K562 (cell line): ENCODE measurements at regions not wholly inside any gene's neighbourhood (a gene's known extent, or its start where the extent isn't known, plus 50 kb on each side); places are given as distances from the start of the nearest gene placed in this dataset.

Experiments
- ATAC-seq: fragments of 200-7000 bp; cut with Tn5 transposase; 3 replicates; pipeline ENCODE4 v1.9.1; 2020; ENCODE audit warnings: moderate library complexity
- BruUV-seq: library from RNA; stranded (reverse); fragments of 400-500 nt; replicated peaks from 2 replicates; lab custom pipeline; 2021; lab: Mats Ljungman, UMichigan
- CTCF ChIA-PET: fragments of 300-600 bp; formaldehyde crosslinking; extraction: SDS; loops from one replicate; lab custom pipeline; 2021; ENCODE audit warnings: low intra/inter-chr PET ratio; lab: Yijun Ruan, JAX
- POLR2A ChIA-PET: fragments of 300-600, 350-650 bp; sonication (Branson Sonifier 250); formaldehyde crosslinking; extraction: SDS; loops from one replicate; lab custom pipeline; 2021; ENCODE audit warnings: antibody characterized with exemption, inconsistent platforms; lab: Yijun Ruan, JAX
- DNase-seq, 4 experiments: peaks; one replicate each; pipeline versions ENCODE4 v3.0.0 to v3.0.0-alpha.2; 2011 to 2018; ENCODE audit warnings: low spot score in 3 of 4, mixed read lengths in 3 of 4; ENCODE audit errors: extremely low read depth in 1 of 4
- FAIRE-seq: peaks from 2 replicates; lab custom pipeline; 2011; peaks lifted over from hg19 to GRCh38; lab: Jason Lieb, UNC
- H2AFZ ChIP-seq: 2 replicates; pipeline ENCODE4 v1.6.0; 2011; ENCODE audit warnings: low read depth, low read length, control low read depth, inconsistent platforms
- H3K27ac ChIP-seq: fragments of 200-600 bp; 3 replicates; pipeline ENCODE4 v1.8.0; 2011; ENCODE audit warnings: low read depth, mild to moderate bottlenecking, control low read depth, inconsistent platforms, low read length, moderate library complexity, mixed read lengths; ENCODE audit errors: extremely low read depth
- H3K27me3 ChIP-seq, 2 experiments: fragments of 300-600 bp in 1 of 2; 2 replicates in 1 of 2; 3 replicates in 1 of 2; pipeline versions ENCODE4 v1.6.0 to v1.8.0; 2011; ENCODE audit warnings: inconsistent platforms in 2 of 2, low read length in 2 of 2, mild to moderate bottlenecking in 1 of 2, mixed read lengths in 1 of 2, moderate library complexity in 1 of 2; ENCODE audit not compliant: control insufficient read depth in 2 of 2, insufficient read depth in 2 of 2
- H3K36me3 ChIP-seq: fragments of 300-600 bp; 3 replicates; pipeline ENCODE4 v1.8.0; 2011; ENCODE audit warnings: mild to moderate bottlenecking, low read length, inconsistent platforms; ENCODE audit not compliant: control insufficient read depth, insufficient read depth
- H3K4me1 ChIP-seq, 2 experiments: fragments of 200-600 bp in 1 of 2; replicated peaks in 1 of 2; 2 replicates in 1 of 2; 3 replicates in 1 of 2; pipeline versions ENCODE4 v1.5.1 to v1.8.0; 2011; ENCODE audit warnings: inconsistent platforms in 2 of 2, low read length in 2 of 2, mild to moderate bottlenecking in 1 of 2, mixed read lengths in 1 of 2, moderate library complexity in 1 of 2; ENCODE audit not compliant: control insufficient read depth in 2 of 2, insufficient read depth in 2 of 2
- H3K4me2 ChIP-seq: 2 replicates; pipeline ENCODE4 v1.6.1; 2011; ENCODE audit warnings: low read length, control low read depth, inconsistent platforms, mixed read lengths; ENCODE audit not compliant: insufficient read depth
- H3K4me3 ChIP-seq: fragments of 200-600 bp; sonication (generic), shearing (Covaris generic); 2 replicates; pipeline ENCODE4 v1.5.1; 2016; ENCODE audit warnings: control low read depth, inconsistent platforms
- H3K79me2 ChIP-seq: fragments of 200-600 bp; 3 replicates; pipeline ENCODE4 v1.8.0; 2011; ENCODE audit warnings: low read length, inconsistent platforms; ENCODE audit not compliant: control insufficient read depth, insufficient read depth
- H3K9ac ChIP-seq, 2 experiments: 2 replicates each; pipeline versions ENCODE4 v1.6.0 to v1.6.1; 2011; ENCODE audit warnings: low read depth in 2 of 2, low read length in 2 of 2, control low read depth in 1 of 2, inconsistent platforms in 1 of 2, mild to moderate bottlenecking in 1 of 2, mixed read lengths in 1 of 2; ENCODE audit not compliant: insufficient read depth in 1 of 2
- H3K9me1 ChIP-seq: one replicate; pipeline ENCODE4 v1.6.0; 2011; ENCODE audit warnings: inconsistent platforms, mild to moderate bottlenecking, low read length, moderate library complexity; ENCODE audit not compliant: control insufficient read depth, insufficient read depth
- H3K9me3 ChIP-seq: replicated peaks from 2 replicates; pipeline ENCODE4 v1.5.1; 2011; ENCODE audit warnings: low read depth, low read length, inconsistent platforms; ENCODE audit not compliant: control insufficient read depth, insufficient read depth
- H4K20me1 ChIP-seq: replicated peaks from 2 replicates; pipeline ENCODE4 v1.6.1; 2011; ENCODE audit warnings: low read length, inconsistent platforms, mixed read lengths; ENCODE audit not compliant: control insufficient read depth, insufficient read depth
- ARHGAP35 ChIP-seq: fragments of 450-650 bp; IDR thresholded peaks from 2 replicates; pipeline ENCODE4 v1.6.1; 2018; ENCODE audit not compliant: partially characterized antibody
- ARID1B ChIP-seq: fragments of 450-650 bp; IDR thresholded peaks from 2 replicates; pipeline ENCODE4 v1.6.1; 2016; ENCODE audit warnings: antibody characterized with exemption, mild to moderate bottlenecking, inconsistent platforms
- ATF4 ChIP-seq: fragments of 450-650 bp; formaldehyde crosslinking; IDR thresholded peaks from 2 replicates; pipeline ENCODE4 v1.4.0; 2022; ENCODE audit warnings: mild to moderate bottlenecking, moderate library complexity
- C11orf30 ChIP-seq: fragments of 450-650 bp; IDR thresholded peaks from 2 replicates; pipeline ENCODE4 v1.6.1; 2016; ENCODE audit warnings: low read depth, mild to moderate bottlenecking
- MED1 ChIP-seq: sonication (generic); formaldehyde crosslinking; IDR thresholded peaks from 2 replicates; pipeline ENCODE4 v1.8.1; 2023; ENCODE audit warnings: missing genetic modification reagents, borderline replicate concordance
- PTRF ChIP-seq: fragments of 450-650 bp; IDR thresholded peaks from 2 replicates; pipeline ENCODE4 v1.6.1; 2016; ENCODE audit warnings: mild to moderate bottlenecking, missing genetic modification characterization, missing compliant biosample characterization
- RBBP5 ChIP-seq: fragments of 200-600 bp; sonication (generic); IDR thresholded peaks from 2 replicates; pipeline ENCODE4 v1.6.1; 2012; ENCODE audit warnings: borderline replicate concordance, mild to moderate bottlenecking, low read length, control low read depth, inconsistent platforms; ENCODE audit not compliant: insufficient read depth, poor library complexity, severe bottlenecking
- SIRT6 ChIP-seq: IDR thresholded peaks from one replicate; pipeline ENCODE4 v1.6.1; 2012; ENCODE audit warnings: low read depth, mild to moderate bottlenecking, control low read depth, inconsistent platforms, low read length, moderate library complexity
- TAF9B ChIP-seq: fragments of 450-650 bp; IDR thresholded peaks from 2 replicates; pipeline ENCODE4 v1.6.1; 2018; ENCODE audit warnings: mild to moderate bottlenecking; ENCODE audit not compliant: partially characterized antibody
- ZBTB1 ChIP-seq: sonication (generic); formaldehyde crosslinking; IDR thresholded peaks from 2 replicates; pipeline ENCODE4 v1.8.1; 2023; ENCODE audit warnings: missing genetic modification reagents, low read depth, mild to moderate bottlenecking, borderline replicate concordance
- WGBS: fragments of 100-300 bp; shearing (Covaris generic); methylation state at CpG from one replicate; pipeline ENCODE4 v1.1.6; 2016; ENCODE audit warnings: low coverage, mixed read lengths; ENCODE audit not compliant: insufficient coverage; ENCODE audit errors: missing lambda C conversion rate; 5-methylcytosine and 5-hydroxymethylcytosine counted together
- in situ Hi-C: fragments of 300-500 bp; cut with MboI; formaldehyde crosslinking; loops from 4 replicates; pipeline ENCODE4 v1.15.0; 2018; ENCODE audit warnings: inconsistent platforms, mixed read lengths
- intact Hi-C: fragments of 100-400 bp; cut with micrococcal nuclease; formaldehyde crosslinking; loops from 2 replicates; pipeline ENCODE4 v1.14.2; 2022
- TF ChIP-seq, protein P1 (sequence below): IDR thresholded peaks from 2 replicates; pipeline ENCODE4 v1.6.1; 2016; ENCODE audit warnings: missing genetic modification characterization, missing compliant biosample characterization
- TF ChIP-seq, protein P2 (sequence below): sonication (generic); formaldehyde crosslinking; IDR thresholded peaks from 2 replicates; pipeline ENCODE4 v1.4.0; 2020; ENCODE audit warnings: mild to moderate bottlenecking, missing genetic modification reagents

DNA sequence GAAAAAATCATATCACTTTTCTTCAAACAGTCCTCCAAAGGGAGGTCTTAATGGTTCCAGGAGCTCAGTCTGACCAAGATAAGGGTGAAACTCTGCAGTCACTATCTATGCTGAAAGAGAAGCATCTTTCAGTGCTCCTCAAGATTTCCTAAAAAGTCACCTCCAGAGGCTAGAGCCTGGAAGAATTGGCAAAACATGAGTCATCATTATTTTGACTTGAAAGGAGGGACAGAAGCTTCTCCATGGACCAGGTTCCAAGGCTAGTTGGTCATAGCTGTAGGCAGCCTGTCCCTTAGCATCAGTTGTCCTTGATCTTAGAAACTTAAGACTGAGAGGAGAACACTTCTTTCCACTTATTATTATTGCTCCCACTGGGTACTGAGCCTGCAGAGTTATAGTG is 219.0 kb upstream of the ASIC2 start (continued):
- no peak for TF ChIP-seq MED1 (CRISPR knock-in tag)

GRCh38 chr17:33513769-33514168 is 220.7 kb upstream of the ASIC2 start:
- Histone ChIP-seq H3K9me3 (no peaks in the 10 kb centered on the region), H3K27me3 (peaks cover 11 to 30% of the 10 kb centered on the region in 2 experiments; a peak in 4 of 5 replicates), H3K9me1 (no peaks in the 10 kb centered on the region)
- in situ Hi-C loops, result no loop called here
- WGBS, result 2% methylated on average over 5 of the region's 5 CpGs
- TF ChIP-seq PTRF (tag) (no peak), TAF9B (no peak), C11orf30 (no peak), ATF4 (CRISPR knock-in tag) (no peak), ARID1B (no peak), ZBTB1 (no peak), ARHGAP35 (no peak), RBBP5 (no peak), SIRT6 (no peak)
- TF ChIP-seq, protein P1, sequence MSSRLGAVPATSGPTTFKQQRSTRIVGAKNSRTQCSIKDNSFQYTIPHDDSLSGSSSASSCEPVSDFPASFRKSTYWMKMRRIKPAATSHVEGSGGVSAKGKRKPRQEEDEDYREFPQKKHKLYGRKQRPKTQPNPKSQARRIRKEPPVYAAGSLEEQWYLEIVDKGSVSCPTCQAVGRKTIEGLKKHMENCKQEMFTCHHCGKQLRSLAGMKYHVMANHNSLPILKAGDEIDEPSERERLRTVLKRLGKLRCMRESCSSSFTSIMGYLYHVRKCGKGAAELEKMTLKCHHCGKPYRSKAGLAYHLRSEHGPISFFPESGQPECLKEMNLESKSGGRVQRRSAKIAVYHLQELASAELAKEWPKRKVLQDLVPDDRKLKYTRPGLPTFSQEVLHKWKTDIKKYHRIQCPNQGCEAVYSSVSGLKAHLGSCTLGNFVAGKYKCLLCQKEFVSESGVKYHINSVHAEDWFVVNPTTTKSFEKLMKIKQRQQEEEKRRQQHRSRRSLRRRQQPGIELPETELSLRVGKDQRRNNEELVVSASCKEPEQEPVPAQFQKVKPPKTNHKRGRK (tag), result no peak
- TF ChIP-seq, protein P2, sequence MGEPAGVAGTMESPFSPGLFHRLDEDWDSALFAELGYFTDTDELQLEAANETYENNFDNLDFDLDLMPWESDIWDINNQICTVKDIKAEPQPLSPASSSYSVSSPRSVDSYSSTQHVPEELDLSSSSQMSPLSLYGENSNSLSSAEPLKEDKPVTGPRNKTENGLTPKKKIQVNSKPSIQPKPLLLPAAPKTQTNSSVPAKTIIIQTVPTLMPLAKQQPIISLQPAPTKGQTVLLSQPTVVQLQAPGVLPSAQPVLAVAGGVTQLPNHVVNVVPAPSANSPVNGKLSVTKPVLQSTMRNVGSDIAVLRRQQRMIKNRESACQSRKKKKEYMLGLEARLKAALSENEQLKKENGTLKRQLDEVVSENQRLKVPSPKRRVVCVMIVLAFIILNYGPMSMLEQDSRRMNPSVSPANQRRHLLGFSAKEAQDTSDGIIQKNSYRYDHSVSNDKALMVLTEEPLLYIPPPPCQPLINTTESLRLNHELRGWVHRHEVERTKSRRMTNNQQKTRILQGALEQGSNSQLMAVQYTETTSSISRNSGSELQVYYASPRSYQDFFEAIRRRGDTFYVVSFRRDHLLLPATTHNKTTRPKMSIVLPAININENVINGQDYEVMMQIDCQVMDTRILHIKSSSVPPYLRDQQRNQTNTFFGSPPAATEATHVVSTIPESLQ (CRISPR knock-in tag), result no peak
- TF ChIP-seq, all 486 proteins: peak for 0
- no peak overlapping the region for H2AFZ ChIP-seq
- H3K4me2 ChIP-seq, result no peak overlapping the region
- no peak overlapping the region for H3K9ac ChIP-seq
- peaks cover 0 to 3% of the 10 kb centered on the region in 2 experiments; a peak in 2 of 5 replicates for H3K4me1 ChIP-seq
- POLR2A ChIA-PET, result no interaction called here
- intact Hi-C loops, result no loop called here
- DNase-seq (no peak), ATAC-seq (no peak), FAIRE-seq (no peak)
- no peaks in the 10 kb centered on the region for H3K79me2 ChIP-seq
- CTCF ChIA-PET, result no interaction called here
- no peak overlapping the region for H3K4me3 ChIP-seq
- no peak overlapping the region for H3K27ac ChIP-seq
- 0 out of 2 replicates have a peak, but pooled peaks cover 3% of the 10 kb centered on the region for H4K20me1 ChIP-seq
- no TSS peak for BruUV-seq
- no peaks in the 10 kb centered on the region for H3K36me3 ChIP-seq
